ENCODE measurements at regions not wholly inside any gene's neighbourhood (a gene's known extent, or its start where the extent isn't known, plus 50 kb on each side); places are given as distances from the start of the nearest gene placed in this dataset.

- DNase-seq (ENCODE audit: low read depth, low spot score) = no peak
Measured at GRCh38 chr13:47129461-47129860, 232.6 kb upstream of the HTR2A start.

- no peak for DNase-seq (ENCODE audit: low read depth, low spot score)
Measured at GRCh38 chr13:47126432-47126831, 229.6 kb upstream of the HTR2A start.

GRCh38 chr13:47121092-47121763, 224.4 kb upstream of the HTR2A start:
- no peak for DNase-seq (ENCODE audit: low read depth, low spot score)

DNA sequence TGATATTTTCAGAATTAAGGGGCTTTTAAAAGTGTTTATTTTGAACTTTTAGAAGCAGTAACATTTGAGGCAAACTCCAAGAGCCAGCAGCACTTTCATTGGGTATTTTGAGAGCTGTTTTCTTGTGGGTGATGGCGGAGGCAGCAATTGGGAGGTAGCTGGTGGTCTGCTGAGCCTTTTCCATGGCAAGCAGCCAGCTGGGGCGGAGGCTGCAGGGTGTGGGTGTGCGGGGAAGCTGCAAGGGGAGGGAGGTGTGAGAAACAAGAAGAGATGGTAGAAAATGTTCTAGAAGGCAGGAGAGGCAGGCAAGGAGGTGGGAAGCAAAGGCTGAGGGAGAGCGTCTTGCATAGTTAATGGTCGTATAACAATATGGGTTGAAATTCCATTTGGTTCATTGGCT, 223.4 kb upstream of the HTR2A start:
- DNase-seq (ENCODE audit: low read depth, low spot score) = no peak

GRCh38 chr13:47119575-47120235, 222.9 kb upstream of the HTR2A start:
- peak; percentile 39 for DNase-seq (ENCODE audit: low read depth, low spot score)

- DNase-seq (ENCODE audit: low read depth, low spot score) = peak; percentile 55
Measured at GRCh38 chr13:47117268-47117667, 220.4 kb upstream of the HTR2A start.

GRCh38 chr13:47114030-47114429, 217.2 kb upstream of the HTR2A start:
- DNase-seq (ENCODE audit: low read depth, low spot score) = peak; percentile 51

- no peak for DNase-seq (ENCODE audit: low read depth, low spot score)
Measured at GRCh38 chr13:47112903-47113299, 216.0 kb upstream of the HTR2A start.

GRCh38 chr13:47112205-47112902, 215.5 kb upstream of the HTR2A start:
- DNase-seq (ENCODE audit: low read depth, low spot score) = no peak

GRCh38 chr13:47111499-47111898, 214.6 kb upstream of the HTR2A start:
- DNase-seq (ENCODE audit: low read depth, low spot score) = no peak

DNA sequence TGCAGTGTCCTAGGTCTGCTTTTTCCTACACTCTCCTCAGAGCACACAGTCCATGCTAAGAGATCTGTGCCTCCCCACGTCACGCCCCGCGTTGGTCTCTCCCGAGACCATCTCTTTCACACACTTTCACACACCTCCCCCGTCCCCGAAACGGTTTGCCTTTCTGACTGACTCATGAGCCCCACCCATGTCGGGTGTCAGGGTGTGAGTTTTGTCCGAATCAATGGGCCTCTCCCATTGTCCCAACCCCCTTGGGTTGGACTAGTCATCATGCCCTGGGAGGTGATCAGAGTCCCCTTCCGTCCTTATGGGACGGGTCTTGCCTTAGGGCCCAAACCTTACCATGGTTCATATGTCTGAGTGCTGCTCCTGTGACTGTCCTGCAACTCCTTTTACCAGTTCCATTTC, 214.0 kb upstream of the HTR2A start:
- DNase-seq (ENCODE audit: low read depth, low spot score) = no peak

DNA sequence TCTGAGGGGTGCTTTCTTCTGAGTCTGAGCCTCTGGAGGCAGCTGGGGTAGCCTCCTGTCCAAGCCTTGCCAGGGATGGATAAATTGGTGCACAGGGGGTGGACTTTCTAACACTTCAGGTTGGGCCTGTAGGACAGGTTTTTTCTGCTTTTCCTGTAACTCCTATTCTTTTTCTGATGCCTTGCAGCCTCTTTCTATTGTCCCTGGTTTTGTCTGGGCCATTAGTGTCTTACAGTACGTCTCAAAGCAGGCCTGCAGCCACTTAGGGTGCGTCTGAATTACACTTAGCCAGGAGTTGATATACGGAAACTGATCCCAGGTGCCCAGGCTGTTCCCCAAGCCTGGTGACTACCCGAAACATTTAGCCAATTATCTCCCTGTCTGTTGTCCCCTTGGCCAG, 213.3 kb upstream of the HTR2A start:
- no peak for DNase-seq (ENCODE audit: low read depth, low spot score)

DNA sequence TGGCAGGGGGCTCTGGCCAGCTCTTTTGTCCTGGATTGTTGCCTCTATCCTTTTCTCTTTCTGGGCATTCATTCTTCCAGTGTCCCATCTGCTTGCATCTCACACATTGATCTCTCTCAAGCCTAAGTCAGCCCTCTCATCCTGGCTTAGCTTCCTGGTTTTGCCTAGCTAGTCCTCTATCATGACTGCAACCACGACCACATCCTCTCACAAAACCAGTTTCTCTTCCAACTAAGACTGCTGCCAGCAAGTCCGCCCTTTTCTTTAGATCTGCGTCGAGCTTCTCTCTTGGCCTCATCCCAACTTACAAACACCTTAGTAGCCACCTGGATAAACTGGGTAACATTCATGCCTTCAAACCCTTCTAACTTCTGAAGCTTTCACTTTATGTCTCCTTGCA, 212.2 kb upstream of the HTR2A start:
- DNase-seq (ENCODE audit: low read depth, low spot score) = no peak

DNA sequence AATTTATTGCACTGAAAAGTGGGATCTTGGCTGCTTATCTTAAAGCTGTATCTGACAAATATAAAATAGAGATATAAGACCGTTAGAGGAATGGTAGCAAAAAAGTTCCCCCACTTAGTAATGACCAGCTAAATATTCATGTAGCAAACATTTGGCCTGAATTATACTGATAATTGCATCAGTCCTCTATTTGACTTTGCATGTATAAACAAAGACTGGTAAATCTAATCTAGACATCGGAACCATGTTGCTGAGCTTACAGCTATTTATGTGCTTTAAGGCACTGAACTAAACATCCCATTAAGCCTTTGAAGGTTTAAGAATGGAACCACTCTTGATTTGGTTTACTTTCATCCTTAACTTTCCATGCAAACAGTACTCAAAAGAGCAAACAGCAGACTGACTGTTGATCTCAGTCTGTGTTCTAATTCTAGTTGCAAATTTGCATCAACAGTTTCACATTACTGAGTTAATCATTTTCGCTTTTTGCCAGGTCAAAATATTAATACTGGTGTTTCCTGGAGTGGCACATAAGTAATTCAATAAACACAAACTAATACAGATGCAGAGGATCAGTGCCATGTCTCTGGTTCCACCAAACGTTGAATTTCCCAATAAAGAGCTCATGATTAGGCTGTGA, 203.5 kb upstream of the HTR2A start:
- no peak for DNase-seq (ENCODE audit: low read depth, low spot score)

DNA sequence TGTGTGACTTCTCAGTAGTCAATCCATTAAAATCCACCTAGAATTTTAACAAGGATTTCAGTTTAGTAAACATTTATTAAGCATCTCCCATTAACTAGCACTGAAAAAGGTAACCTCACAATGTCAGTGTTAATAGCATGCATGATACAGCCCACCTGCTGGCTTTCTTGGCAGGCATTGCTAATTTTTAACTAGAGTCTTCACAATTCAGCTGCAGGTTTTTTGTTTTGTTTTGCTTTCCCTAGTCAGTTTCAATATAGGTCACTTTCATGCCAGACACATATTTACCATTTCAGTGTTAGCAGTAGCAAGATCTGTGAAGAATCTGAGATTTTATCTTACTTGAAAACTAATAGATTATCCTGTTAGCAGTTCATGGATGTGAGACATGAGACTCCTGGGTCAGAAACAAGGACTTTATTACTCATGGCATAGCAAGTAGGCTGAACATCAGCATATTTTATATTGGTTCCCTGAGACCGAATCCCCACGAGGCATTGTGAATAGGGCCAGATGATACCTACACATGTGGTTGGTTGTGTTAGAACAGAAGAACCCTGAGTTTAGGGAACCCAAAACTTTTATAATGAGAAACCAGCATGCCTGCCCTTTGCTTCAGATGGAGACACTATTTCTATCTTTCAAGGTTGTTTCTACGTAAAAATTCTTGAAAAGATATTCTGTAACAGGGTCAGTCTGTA, 198.0 kb upstream of the HTR2A start:
- DNase-seq (ENCODE audit: low read depth, low spot score) = no peak

GRCh38 chr13:47092202-47092601, 195.3 kb upstream of the HTR2A start:
- no peak for DNase-seq (ENCODE audit: low read depth, low spot score)

- no peak for DNase-seq (ENCODE audit: low read depth, low spot score)
Measured at GRCh38 chr13:47087841-47088240, 191.0 kb upstream of the HTR2A start.

DNA sequence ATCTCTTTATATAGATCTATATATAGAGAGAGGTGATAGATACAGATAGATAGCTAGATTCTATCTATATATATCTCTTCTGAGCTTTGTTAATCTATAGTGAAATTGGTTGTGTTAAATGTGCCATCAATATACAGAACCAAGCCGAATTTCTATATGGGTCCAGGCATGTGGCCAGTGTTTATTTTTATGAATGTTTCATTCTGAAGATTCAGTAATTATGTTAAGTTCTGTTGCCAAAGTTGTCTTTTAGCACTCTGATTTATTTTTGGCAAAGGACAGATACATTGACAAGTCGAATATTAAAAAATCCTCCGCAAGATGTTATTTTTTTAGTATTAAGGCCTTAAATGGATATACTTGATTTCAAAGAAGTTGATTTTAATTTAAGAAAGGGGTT, 190.4 kb upstream of the HTR2A start:
- DNase-seq (ENCODE audit: low read depth, low spot score) = no peak

GRCh38 chr13:47085346-47085745, 188.5 kb upstream of the HTR2A start:
- no peak for DNase-seq (ENCODE audit: low read depth, low spot score)

GRCh38 chr13:47081850-47082249, 185.0 kb upstream of the HTR2A start:
- DNase-seq (ENCODE audit: low read depth, low spot score) = no peak

DNA sequence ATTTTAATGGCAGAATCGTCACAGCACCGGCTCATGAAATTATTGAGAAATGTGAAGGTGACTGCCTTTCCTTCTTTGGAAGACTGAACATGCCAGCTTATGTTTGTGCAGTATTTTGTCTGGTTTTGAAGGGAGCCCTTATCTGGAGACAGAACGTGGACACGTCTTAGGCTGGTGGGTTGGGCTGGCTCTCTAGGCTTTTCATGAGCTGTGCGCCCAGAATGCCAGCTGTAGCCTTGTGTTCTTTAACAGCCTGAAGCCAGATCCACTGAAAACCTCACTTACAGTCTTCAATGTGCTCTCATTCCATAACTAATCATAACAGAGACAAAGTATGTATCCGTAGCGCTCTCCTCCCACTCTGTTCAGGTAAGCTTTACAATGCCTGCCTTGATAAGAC, 184.4 kb upstream of the HTR2A start:
- no peak for DNase-seq (ENCODE audit: low read depth, low spot score)

GRCh38 chr13:47080621-47081020, 183.8 kb upstream of the HTR2A start:
- DNase-seq (ENCODE audit: low read depth, low spot score) = no peak
